ENCODE measurements at regions not wholly inside any gene's neighbourhood (a gene's known extent, or its start where the extent isn't known, plus 50 kb on each side); places are given as distances from the start of the nearest gene placed in this dataset.

DNA sequence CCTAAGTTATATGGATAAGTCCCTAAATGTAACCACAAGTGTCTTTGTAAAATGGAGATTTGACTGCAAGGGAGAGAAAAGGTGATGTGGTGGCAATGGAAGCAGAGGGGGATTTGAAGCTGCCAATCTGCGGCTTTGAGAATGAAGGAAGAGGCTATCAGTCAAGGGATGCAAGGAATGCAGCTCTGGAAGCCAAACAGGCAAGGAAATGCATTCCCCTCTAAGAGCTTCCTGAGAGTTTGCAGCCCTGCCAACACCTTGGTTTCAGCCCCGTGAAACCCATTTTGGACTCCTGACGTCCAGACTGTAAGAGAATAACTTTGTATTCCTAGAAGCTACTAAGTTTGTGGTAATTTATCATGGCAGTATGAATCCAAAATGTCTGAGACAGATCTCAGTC, 167.3 kb upstream of the MPHOSPH6 start:
- DNase-seq (no peak), ATAC-seq (no peak)
- H3K4me1 Mint-ChIP-seq (ENCODE audit: low read depth), result no peaks in the 10 kb centered on the region
- no peak overlapping the region for H3K4me3 Mint-ChIP-seq
- H3K36me3 Mint-ChIP-seq (ENCODE audit: insufficient read depth), result no peaks in the 10 kb centered on the region
- no peaks in the 10 kb centered on the region for H3K9me3 Mint-ChIP-seq
- H3K27me3 Mint-ChIP-seq (ENCODE audit: low read depth), result peaks cover 15% of the 10 kb centered on the region

DNA sequence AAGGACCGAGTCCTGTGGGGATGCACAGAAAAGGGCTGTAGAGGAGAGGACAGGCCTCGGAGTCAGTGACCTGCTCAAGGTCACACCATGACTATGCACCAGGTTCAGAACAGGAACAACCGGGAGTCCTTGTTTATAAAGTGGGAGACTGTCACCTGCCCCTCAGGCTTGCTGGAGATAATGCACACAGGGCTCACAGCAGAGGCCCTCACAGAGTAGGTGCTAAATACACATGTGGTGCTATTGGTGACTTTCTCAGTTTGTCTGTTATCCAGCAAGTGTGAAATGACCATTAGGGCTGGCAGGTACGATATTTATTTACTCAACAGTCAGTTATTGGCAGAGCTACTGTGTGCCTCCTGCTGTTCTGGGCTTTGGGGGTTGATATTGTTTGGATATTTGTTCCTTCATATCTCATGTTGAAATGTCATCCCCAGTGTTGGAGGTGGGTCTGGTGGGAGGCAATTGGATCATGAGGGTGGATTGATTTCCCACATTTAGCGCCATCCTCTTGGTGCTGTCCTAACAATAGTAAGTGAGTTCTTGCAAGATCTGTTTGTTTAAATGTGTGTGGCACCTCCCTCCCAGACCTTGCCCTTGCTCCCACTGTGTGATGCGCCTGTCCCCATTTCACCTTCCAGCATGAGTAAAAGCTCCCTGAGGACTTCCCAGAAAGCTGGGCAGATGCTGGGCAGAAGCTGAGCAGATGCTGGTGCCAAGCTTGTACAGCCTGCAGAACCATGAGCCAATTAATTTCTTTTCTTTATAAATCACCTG, 162.1 kb upstream of the MPHOSPH6 start:
- ATAC-seq (no peak), DNase-seq (no peak)
- Mint-ChIP-seq H3K4me3 (no peak overlapping the region), H3K9me3 (no peaks in the 10 kb centered on the region), H3K36me3 (ENCODE audit: insufficient read depth) (no peaks in the 10 kb centered on the region), H3K4me1 (ENCODE audit: low read depth) (no peaks in the 10 kb centered on the region), H3K27me3 (ENCODE audit: low read depth) (peaks cover 4% of the 10 kb centered on the region)

DNA sequence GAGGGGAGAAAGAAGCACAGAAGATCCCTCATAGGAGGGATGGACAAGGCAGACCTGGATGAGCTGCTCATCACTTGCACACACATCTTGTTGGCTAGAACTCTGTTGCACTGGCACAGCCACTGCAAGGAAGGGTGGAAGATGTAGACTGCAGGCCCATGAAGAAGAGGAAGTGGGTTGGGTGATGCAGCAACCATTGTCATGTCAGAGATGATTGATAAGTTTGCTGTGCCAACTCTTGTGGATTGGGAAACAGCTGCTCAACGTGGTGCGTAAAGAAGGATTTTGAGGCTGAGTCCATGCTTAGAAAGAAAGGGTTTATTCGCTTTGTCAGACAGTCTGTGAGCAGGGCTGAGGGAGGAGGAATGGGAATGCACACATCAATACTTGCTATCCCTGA, 161.4 kb upstream of the MPHOSPH6 start:
- ATAC-seq (no peak), DNase-seq (no peak)
- Mint-ChIP-seq H3K27me3 (ENCODE audit: low read depth) (peaks cover 3% of the 10 kb centered on the region), H3K4me3 (no peak overlapping the region), H3K9me3 (no peaks in the 10 kb centered on the region), H3K4me1 (ENCODE audit: low read depth) (no peaks in the 10 kb centered on the region), H3K36me3 (ENCODE audit: insufficient read depth) (no peaks in the 10 kb centered on the region)

DNA sequence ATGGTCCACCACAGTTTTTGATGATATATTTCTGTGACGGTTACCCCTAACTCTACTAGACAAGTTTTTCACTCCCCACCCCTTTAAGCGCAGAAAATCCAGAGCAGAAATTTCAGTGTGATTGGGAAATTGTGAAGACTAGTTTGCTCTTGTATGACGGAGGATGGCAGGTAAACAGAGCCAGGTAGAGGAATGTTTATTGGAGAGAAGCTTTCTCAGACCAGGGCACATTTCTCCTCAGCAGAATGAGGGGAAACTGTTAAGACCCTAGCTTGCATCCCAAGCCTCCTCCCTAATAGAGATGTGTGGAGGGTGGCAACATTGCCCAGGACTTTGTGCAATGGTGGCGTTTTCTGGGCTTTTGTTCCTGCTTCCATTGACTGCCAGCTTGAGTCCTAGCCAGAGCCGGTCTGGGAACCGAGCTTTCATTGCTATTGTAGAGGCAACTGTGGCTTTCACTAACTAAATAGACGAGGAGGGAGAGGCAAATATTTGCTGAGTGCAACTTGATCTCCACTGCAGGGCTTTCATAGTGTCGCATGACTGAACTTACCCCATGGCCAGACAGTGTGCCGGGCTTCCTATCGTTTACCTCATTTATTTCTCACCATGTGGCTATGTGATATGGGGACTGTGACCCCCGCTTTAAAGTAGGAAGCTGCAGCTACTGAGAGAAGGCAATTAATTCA, 159.6 kb upstream of the MPHOSPH6 start:
- Mint-ChIP-seq H3K9me3 (no peaks in the 10 kb centered on the region), H3K4me3 (no peak overlapping the region)
- no peak for ATAC-seq

DNA sequence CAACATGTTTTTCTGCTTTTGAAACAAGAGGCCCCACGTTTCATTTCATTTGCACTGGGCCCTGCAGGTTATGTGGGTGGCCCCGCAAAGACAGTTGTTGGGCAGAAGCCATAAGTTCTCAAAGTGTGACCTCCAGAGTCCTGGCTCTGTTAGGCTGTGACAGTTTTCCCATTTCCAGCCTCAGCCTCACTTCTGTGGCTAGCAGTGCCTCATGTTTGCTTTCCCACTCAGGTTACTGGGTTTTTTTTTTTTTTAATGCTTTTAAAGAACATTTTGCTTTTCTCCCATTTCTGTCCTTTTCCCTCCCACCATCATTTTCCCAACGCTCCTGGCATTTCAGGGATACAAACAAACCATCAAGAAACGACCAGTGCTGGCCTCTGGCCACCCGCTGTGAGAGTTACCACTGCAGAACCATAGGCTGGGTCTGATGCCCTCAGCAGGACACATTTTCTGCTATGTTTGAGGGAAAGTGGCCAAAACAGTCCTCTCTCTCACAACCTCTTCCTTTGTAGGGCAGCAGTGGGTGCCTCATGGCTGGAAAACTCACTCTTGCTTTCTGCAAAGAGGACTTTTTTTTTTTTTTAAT, 159.0 kb upstream of the MPHOSPH6 start:
- Mint-ChIP-seq H3K27me3 (ENCODE audit: low read depth) (no peaks in the 10 kb centered on the region), H3K4me3 (no peak overlapping the region), H3K9me3 (peaks cover 6% of the 10 kb centered on the region), H3K4me1 (ENCODE audit: low read depth) (no peaks in the 10 kb centered on the region), H3K36me3 (ENCODE audit: insufficient read depth) (no peaks in the 10 kb centered on the region)
- no peak for DNase-seq
- ATAC-seq, result no peak

More for the DNA sequence above, 159.6 kb upstream of the MPHOSPH6 start:
- no peaks in the 10 kb centered on the region for H3K36me3 Mint-ChIP-seq (ENCODE audit: insufficient read depth)
- H3K4me1 Mint-ChIP-seq (ENCODE audit: low read depth), result no peaks in the 10 kb centered on the region
- peaks cover 2% of the 10 kb centered on the region for H3K27me3 Mint-ChIP-seq (ENCODE audit: low read depth)
- no peak for DNase-seq

DNA sequence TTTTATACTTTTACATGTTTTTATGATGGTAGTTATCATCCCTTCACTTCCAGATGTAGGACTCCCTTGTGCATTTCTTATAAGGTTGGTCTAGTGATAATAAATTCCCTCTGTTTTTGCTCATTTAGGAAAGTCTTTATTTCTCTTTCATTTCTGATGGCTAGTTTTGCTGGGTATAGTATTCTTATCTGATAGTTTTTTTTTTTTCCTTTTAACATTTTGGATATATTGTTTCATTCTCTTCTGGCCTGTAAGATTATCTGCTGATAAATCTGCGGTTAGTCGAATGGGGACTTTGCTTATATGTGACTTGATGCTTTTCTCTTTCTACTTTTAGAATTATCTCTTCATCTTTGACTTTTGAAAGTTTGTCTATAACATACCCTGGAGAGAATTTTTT, 153.1 kb upstream of the MPHOSPH6 start:
- no peak for DNase-seq
- no peaks in the 10 kb centered on the region for H3K36me3 Mint-ChIP-seq (ENCODE audit: insufficient read depth)
- H3K27me3 Mint-ChIP-seq (ENCODE audit: low read depth), result no peaks in the 10 kb centered on the region
- no peak overlapping the region for H3K4me3 Mint-ChIP-seq
- peaks cover 18% of the 10 kb centered on the region for H3K9me3 Mint-ChIP-seq
- no peaks in the 10 kb centered on the region for H3K4me1 Mint-ChIP-seq (ENCODE audit: low read depth)
- no peak for ATAC-seq

DNA sequence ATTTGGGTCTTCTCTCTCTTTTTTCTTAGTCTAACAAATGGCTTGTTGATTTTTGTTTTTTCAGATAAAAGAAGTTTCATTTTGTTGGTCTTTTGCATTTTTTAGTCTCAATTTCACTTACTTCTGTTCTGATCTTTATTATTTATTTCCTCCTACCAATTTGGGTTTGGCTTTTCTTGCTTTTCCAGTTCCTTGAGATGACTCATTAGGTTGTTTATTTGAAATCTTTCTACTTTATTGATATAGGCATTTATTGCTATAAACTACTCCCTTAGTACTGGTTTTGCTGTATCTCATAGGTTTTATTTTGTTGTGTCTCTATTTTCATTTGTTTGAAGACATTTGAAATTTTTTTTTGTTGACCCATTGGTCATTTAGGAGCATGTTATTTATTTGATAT, 152.2 kb upstream of the MPHOSPH6 start:
- no peaks in the 10 kb centered on the region for H3K36me3 Mint-ChIP-seq (ENCODE audit: insufficient read depth)
- peaks cover 18% of the 10 kb centered on the region for H3K9me3 Mint-ChIP-seq
- DNase-seq (no peak), ATAC-seq (no peak)
- no peaks in the 10 kb centered on the region for H3K27me3 Mint-ChIP-seq (ENCODE audit: low read depth)
- H3K4me1 Mint-ChIP-seq (ENCODE audit: low read depth), result no peaks in the 10 kb centered on the region
- no peak overlapping the region for H3K4me3 Mint-ChIP-seq

DNA sequence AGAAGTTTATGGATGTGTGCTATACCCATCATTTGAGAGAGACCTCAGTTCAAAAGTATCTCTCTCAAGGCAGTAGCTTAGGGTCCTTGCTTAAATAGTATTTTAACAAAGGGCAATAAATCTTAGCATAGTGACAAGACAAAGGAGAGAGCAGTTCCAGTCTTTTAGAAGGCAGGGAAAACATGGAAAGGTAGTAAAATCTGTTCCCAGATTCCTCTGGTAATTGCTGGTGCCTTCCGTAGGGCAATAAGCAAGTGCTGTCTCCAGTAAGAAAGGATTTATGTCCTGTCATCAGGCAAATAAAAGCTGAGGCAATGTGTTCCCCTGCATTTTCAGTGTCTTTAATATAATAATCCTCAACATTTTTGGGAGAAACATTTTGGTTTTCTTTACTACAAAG, 149.0 kb upstream of the MPHOSPH6 start:
- Mint-ChIP-seq H3K4me3 (no peak overlapping the region), H3K27me3 (ENCODE audit: low read depth) (peaks cover 1% of the 10 kb centered on the region), H3K4me1 (ENCODE audit: low read depth) (no peaks in the 10 kb centered on the region), H3K9me3 (peaks cover 12% of the 10 kb centered on the region), H3K36me3 (ENCODE audit: insufficient read depth) (no peaks in the 10 kb centered on the region)
- no peak for ATAC-seq
- DNase-seq, result no peak

DNA sequence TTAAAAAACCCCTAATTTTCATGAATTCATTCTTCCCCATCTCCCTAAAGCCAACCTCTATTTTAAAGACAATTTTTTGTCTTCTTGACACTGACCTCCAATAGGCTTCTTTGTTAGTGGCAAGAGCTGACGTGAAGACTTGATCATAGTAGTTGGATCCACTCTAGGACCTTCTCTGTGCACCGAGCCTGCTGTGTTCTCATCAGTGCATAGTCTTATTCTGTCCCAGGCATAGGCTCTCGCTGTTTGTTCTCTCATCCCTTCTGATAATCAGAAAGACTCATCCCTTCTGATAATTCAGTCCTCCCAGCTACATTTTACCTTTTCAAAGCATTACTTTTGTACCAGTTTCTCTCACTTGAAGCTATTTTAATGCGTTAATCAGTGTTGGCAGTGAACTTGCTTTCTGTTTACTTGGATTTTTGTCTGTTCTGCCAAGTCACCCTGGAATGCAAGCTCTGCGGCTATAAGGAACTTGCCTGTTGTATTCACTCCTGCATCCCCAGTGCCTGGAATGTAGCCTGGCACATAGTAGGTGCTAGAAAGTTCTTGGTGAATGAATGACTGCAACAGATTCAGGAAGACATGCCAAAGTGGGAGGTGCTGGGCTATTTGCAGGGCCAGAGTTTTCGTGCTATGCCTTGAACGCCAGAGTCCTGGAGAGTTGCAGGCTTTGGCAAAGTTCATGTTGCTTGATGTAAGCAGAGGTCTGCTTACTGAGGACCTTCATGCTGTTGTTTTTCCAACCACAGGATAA, 147.6 kb upstream of the MPHOSPH6 start:
- DNase-seq (no peak), ATAC-seq (no peak)
- Mint-ChIP-seq H3K27me3 (ENCODE audit: low read depth) (peaks cover 3% of the 10 kb centered on the region), H3K4me1 (ENCODE audit: low read depth) (no peaks in the 10 kb centered on the region), H3K9me3 (peaks cover 5% of the 10 kb centered on the region), H3K36me3 (ENCODE audit: insufficient read depth) (no peaks in the 10 kb centered on the region), H3K4me3 (no peak overlapping the region)

DNA sequence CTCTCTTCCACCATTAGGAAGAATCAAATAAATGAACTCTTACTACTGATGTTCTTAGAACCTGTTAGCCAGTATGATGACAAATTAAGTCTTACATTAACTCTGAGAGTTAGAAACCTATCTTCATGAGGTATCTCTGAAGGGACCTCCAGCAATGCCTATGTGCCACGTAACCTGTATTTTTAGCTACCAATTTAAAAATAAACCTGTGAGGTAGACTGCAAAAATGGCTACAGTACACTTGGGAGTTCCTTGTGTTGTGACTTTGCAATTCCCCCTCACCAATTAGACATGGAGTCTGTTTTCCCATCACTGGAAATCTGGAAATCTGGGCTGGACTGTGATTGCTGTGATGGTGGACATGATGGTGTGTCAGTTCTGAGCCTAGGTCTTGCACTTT, 143.7 kb upstream of the MPHOSPH6 start:
- Mint-ChIP-seq H3K27me3 (ENCODE audit: low read depth) (peaks cover 4% of the 10 kb centered on the region), H3K4me1 (ENCODE audit: low read depth) (no peaks in the 10 kb centered on the region), H3K36me3 (ENCODE audit: insufficient read depth) (no peaks in the 10 kb centered on the region), H3K4me3 (no peak overlapping the region), H3K9me3 (no peaks in the 10 kb centered on the region)
- DNase-seq, result no peak
- ATAC-seq, result no peak

DNA sequence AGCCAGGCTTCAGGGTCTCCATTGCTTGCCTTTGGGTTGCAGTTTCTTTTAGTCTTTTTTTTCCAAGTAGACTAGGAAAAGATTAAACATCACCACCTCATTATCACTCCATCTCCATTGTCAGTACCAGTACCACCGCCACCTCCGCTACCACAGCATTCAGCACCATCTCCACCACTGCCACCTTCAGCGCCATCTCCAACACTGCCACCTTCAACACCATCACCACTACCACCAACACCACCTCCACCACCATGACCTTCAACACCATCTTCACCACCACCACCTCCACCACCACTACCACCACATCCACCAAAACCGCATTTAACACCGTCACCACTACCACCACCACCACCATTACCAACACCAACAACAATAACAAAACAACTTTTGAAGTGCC, 141.5 kb upstream of the MPHOSPH6 start:
- ATAC-seq (no peak), DNase-seq (no peak)
- Mint-ChIP-seq H3K9me3 (no peaks in the 10 kb centered on the region), H3K36me3 (ENCODE audit: insufficient read depth) (no peaks in the 10 kb centered on the region), H3K27me3 (ENCODE audit: low read depth) (peaks cover 4% of the 10 kb centered on the region), H3K4me1 (ENCODE audit: low read depth) (no peaks in the 10 kb centered on the region), H3K4me3 (no peak overlapping the region)

DNA sequence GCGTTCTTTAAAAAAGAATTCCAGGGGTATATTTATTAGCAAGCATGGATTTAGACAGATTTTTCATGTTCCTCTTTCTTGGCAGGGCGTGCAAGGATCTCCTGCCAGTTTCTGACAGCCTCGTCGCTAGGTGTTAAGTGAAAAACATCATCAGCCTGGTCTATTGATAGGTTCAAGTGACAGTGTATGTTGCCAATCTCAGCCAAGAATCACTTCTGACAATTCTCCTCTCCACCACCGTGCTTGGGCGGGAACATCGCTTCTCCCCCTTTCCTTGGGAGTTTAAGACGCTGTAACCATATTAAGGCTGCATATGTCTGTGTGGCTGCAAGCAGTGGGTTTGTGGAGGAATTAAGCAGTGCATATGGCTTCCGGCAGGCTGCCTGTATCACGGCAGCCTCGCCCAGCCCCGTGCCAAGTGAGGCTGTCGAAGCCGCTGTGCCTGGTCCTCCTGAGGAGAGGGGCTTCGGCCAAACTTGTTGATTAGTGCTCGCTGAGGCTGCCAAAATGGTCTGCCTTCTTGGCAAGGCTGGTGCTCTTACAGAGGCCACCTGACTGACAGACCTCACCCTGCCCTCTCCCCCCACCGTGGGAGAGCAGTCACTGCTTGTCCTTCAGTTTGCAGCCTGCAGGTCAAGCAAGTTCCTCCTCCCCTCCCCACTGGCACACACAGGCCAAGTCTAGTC, 132.2 kb upstream of the MPHOSPH6 start:
- H3K27me3 Mint-ChIP-seq (ENCODE audit: low read depth), result peaks cover 2% of the 10 kb centered on the region
- no peaks in the 10 kb centered on the region for H3K9me3 Mint-ChIP-seq
- H3K4me3 Mint-ChIP-seq, result no peak overlapping the region
- no peaks in the 10 kb centered on the region for H3K36me3 Mint-ChIP-seq (ENCODE audit: insufficient read depth)
- ATAC-seq, result no peak
- no peak for DNase-seq
- H3K4me1 Mint-ChIP-seq (ENCODE audit: low read depth), result no peaks in the 10 kb centered on the region

DNA sequence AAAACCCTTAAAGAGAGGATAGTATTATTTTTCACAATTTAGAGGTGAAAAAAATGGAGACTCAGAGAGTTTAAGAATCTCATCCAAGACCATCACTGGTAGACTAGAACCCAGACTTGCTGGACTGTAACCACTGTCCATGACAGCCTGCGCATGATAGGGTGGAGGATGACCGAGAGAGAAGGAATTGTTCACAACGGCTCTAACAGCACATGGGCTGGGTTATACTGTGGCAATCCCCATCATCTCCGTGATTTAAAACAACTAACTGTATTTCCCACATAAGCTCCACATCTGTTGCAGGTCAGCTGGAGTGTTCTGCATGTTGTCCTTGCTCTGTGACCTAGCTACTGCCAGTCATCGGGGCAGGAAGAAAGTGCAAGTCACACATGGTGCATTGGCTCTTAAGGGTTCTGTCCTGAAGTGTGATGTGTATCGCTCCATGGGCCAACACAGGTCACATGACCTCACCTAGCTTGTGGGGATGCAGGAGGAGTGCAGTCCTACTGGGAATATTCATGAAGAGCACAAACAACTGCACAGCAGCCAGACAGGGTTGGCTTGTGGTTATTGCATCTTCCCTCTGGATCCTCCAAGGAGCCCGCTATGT, 131.2 kb upstream of the MPHOSPH6 start:
- peaks cover 7% of the 10 kb centered on the region for H3K27me3 Mint-ChIP-seq (ENCODE audit: low read depth)
- H3K36me3 Mint-ChIP-seq (ENCODE audit: insufficient read depth), result no peaks in the 10 kb centered on the region
- H3K9me3 Mint-ChIP-seq, result no peaks in the 10 kb centered on the region
- H3K4me3 Mint-ChIP-seq, result no peak overlapping the region
- DNase-seq (no peak), ATAC-seq (no peak)
- H3K4me1 Mint-ChIP-seq (ENCODE audit: low read depth), result no peaks in the 10 kb centered on the region

All from activated T-cell treated with anti-CD3 and anti-CD28 coated beads, Interleukin-2, amount 50 U/mL, for 4 hours (primary cell).